ENCODE measurements at regions not wholly inside any gene's neighbourhood (a gene's known extent, or its start where the extent isn't known, plus 50 kb on each side); places are given as distances from the start of the nearest gene placed in this dataset.

- Histone ChIP-seq H3K27me3 (no peaks in the 10 kb centered on the region), H3K4me1 (no peaks in the 10 kb centered on the region), H3K9me3 (no peaks in the 10 kb centered on the region), H3K27ac (no peak overlapping the region), H3K36me3 (no peaks in the 10 kb centered on the region), H3K4me3 (no peak overlapping the region)
- no peak for DNase-seq
- no peak for TF ChIP-seq CTCF (IDR thresholded peaks at IDR 0.05)
- no peak for TF ChIP-seq EP300 (IDR thresholded peaks at IDR 0.05; ENCODE audit: low read depth)
- TF ChIP-seq POLR2AphosphoS5 (IDR thresholded peaks at IDR 0.05) = no peak
- no peak for TF ChIP-seq POLR2A (IDR thresholded peaks at IDR 0.05)
- 64 to 69% methylated on average over 1 of the region's 1 CpG for WGBS, 2 donors (ENCODE audit: low coverage in 1 of 2)
- intact Hi-C loops (cut with DNase I; ENCODE audit: low total_unique reads) = no loop called here
- in situ Hi-C loops (cut with MboI; ENCODE audit: low pct_ligation_motif_present in 1 of 4, low pct_unique_long_range_greater_than_20kb in 1 of 4, low sequenced_read_pairs in 3 of 4) = no loop called here
Measured at GRCh38 chr5:21642312-21642711, 1210.8 kb downstream of the CDH12 start.

GRCh38 chr5:21623831-21624230 lies 1229.3 kb downstream of the CDH12 start:
- H3K9me3 ChIP-seq = no peaks in the 10 kb centered on the region
- DNase-seq = no peak
- intact Hi-C loops (cut with DNase I; ENCODE audit: low total_unique reads) = no loop called here
- H3K27me3 ChIP-seq = no peaks in the 10 kb centered on the region
- no peak overlapping the region for H3K27ac ChIP-seq
- no peaks in the 10 kb centered on the region for H3K36me3 ChIP-seq
- H3K4me1 ChIP-seq = no peaks in the 10 kb centered on the region
- TF ChIP-seq CTCF (IDR thresholded peaks at IDR 0.05) (no peak), EP300 (IDR thresholded peaks at IDR 0.05; ENCODE audit: low read depth) (no peak), POLR2A (IDR thresholded peaks at IDR 0.05) (no peak), POLR2AphosphoS5 (IDR thresholded peaks at IDR 0.05) (no peak)
- in situ Hi-C loops (cut with MboI; ENCODE audit: low pct_ligation_motif_present in 1 of 4, low pct_unique_long_range_greater_than_20kb in 1 of 4, low sequenced_read_pairs in 3 of 4) = no loop called here
- H3K4me3 ChIP-seq = no peak overlapping the region
- 95 to 100% methylated on average over 2 of the region's 2 CpGs for WGBS, 2 donors (ENCODE audit: low coverage in 1 of 2)

DNA sequence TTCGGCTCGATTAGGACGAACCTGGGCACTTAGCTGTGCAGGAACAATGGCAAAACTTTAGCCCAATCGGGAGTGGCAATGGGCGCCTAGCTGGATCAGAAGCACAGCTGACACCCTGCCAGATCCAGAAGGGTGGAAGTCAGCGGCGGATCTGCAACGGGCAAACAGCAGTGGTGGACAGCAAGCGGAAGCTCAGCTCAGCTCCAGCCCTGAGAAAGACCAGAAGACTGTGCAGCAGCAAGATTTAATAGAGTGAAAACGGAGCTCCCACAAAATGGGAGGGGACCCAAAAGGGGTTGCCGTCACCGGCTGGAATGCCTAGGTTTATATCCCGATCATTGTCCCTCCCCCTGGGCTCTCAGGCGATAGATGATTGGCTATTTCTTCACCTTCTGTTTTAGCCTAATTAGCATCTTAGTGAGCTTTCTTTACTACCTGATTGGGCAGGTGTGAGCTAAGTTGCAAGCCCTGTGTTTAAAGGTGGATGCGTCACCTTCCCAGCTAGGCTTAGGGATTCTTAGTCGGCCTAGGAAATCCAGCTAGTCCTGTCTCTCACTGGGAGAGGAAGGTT lies 1237.9 kb downstream of the CDH12 start:
- in situ Hi-C loops (cut with MboI; ENCODE audit: low pct_ligation_motif_present in 1 of 4, low pct_unique_long_range_greater_than_20kb in 1 of 4, low sequenced_read_pairs in 3 of 4) (no loop called here), intact Hi-C loops (cut with DNase I; ENCODE audit: low total_unique reads) (no loop called here)
- Histone ChIP-seq H3K4me1 (no peaks in the 10 kb centered on the region), H3K9me3 (no peaks in the 10 kb centered on the region), H3K36me3 (no peaks in the 10 kb centered on the region), H3K27me3 (no peaks in the 10 kb centered on the region), H3K4me3 (no peak overlapping the region), H3K27ac (no peak overlapping the region)
- 88 to 90% methylated on average over 5 to 16 of the region's 16 CpGs for WGBS, 2 donors (ENCODE audit: low coverage in 1 of 2)
- TF ChIP-seq POLR2AphosphoS5 (IDR thresholded peaks at IDR 0.05) (no peak), POLR2A (IDR thresholded peaks at IDR 0.05) (no peak), CTCF (IDR thresholded peaks at IDR 0.05) (no peak), EP300 (IDR thresholded peaks at IDR 0.05; ENCODE audit: low read depth) (no peak)
- no peak for DNase-seq

GRCh38 chr5:21613971-21614488 lies 1239.1 kb downstream of the CDH12 start:
- Histone ChIP-seq H3K36me3 (no peaks in the 10 kb centered on the region), H3K27me3 (no peaks in the 10 kb centered on the region), H3K27ac (no peak overlapping the region), H3K9me3 (no peaks in the 10 kb centered on the region), H3K4me1 (no peaks in the 10 kb centered on the region), H3K4me3 (no peak overlapping the region)
- in situ Hi-C loops (cut with MboI; ENCODE audit: low pct_ligation_motif_present in 1 of 4, low pct_unique_long_range_greater_than_20kb in 1 of 4, low sequenced_read_pairs in 3 of 4) = no loop called here
- TF ChIP-seq CTCF (IDR thresholded peaks at IDR 0.05) = no peak
- no peak for TF ChIP-seq POLR2AphosphoS5 (IDR thresholded peaks at IDR 0.05)
- no peak for TF ChIP-seq POLR2A (IDR thresholded peaks at IDR 0.05)
- TF ChIP-seq EP300 (IDR thresholded peaks at IDR 0.05; ENCODE audit: low read depth) = no peak
- 66 to 90% methylated on average over 3 to 5 of the region's 5 CpGs for WGBS, 2 donors (ENCODE audit: low coverage in 1 of 2)
- DNase-seq = no peak
- intact Hi-C loops (cut with DNase I; ENCODE audit: low total_unique reads) = no loop called here

Data from transverse colon (tissue), 4 donors.